ENCODE measurements at regions not wholly inside any gene's neighbourhood (a gene's known extent, or its start where the extent isn't known, plus 50 kb on each side); places are given as distances from the start of the nearest gene placed in this dataset.

DNA sequence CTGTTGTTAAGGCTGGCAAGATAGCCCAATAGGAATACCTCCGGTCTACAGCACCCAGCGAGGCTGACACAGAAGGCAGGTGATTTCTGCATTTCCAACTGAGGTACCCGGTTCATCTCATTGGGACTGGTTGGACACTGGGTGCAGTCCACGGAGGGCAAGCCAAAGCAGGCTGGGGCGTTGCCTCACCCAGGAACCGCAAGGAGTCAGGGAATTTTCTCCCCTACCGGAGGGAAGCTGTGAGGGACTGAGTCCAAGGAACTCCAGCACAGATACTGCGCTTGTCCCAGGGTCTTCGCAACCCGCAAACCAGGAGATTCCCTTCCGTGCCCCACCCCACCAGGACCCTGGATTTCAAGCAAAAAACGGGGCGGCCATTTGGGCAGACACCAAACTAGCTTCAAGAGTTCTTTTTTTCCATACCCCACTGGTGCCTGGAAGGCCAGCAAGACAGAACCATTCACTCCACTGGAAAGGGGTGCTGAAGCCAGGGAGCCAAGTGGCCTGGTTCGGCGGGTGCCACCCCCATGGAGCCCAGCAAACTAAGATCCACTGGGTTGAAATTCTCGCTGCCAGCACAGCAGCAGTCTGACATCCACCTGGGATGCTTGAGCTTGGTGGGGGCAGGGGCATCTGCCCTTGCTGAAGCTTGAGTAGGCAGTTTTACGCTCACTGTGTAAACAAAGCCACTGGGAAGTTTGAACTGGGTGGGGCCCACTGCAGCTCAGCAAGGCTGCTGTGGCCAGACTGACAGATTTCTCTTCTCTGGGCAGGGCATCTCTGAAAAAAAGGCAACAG lies 647.2 kb downstream of the BNC2 start:
- Histone ChIP-seq H3K9me3 (no peaks in the 10 kb centered on the region), H3K4me1 (no peaks in the 10 kb centered on the region), H3K36me3 (no peaks in the 10 kb centered on the region), H3K27ac (no peak overlapping the region), H3K4me3 (no peak overlapping the region), H3K27me3 (no peaks in the 10 kb centered on the region)
- DNase-seq = no peak
- intact Hi-C loops (cut with DNase I; ENCODE audit: low total_unique reads) = no loop called here
- TF ChIP-seq POLR2A (IDR thresholded peaks at IDR 0.05) (no peak), CTCF (IDR thresholded peaks at IDR 0.05) (no peak)

- intact Hi-C loops (cut with DNase I; ENCODE audit: low total_unique reads) = no loop called here
- H3K9me3 ChIP-seq = no peaks in the 10 kb centered on the region
- no peaks in the 10 kb centered on the region for H3K27me3 ChIP-seq
- TF ChIP-seq POLR2A (IDR thresholded peaks at IDR 0.05) (no peak), CTCF (IDR thresholded peaks at IDR 0.05) (no peak)
- no peaks in the 10 kb centered on the region for H3K36me3 ChIP-seq
- H3K4me3 ChIP-seq = no peak overlapping the region
- H3K27ac ChIP-seq = no peak overlapping the region
- no peak for DNase-seq
- H3K4me1 ChIP-seq = no peaks in the 10 kb centered on the region
Observed at GRCh38 chr9:16230731-16231130, 639.7 kb downstream of the BNC2 start.

DNA sequence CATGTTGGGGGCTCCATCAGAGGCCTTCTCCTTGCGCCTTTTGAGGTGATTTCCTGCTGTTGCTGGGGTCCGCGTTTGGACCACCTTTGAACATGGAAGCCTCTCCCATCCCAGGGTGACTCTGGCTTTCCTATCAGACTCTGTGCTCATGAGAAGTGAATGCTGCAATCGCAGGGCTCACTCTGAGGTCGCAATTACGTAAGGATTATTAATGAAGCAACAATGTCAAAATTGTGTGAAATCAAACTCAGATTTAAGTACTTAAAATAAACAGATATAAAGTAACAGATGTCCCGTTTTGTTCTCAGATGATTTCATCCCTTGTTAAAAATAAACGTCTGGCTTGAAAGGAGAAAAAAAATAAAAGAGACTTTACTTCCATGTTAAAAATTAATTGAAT lies 634.2 kb downstream of the BNC2 start:
- peak; percentile 53 to 73 for DNase-seq
- TF ChIP-seq CTCF (IDR thresholded peaks at IDR 0.05) (no peak), POLR2A (IDR thresholded peaks at IDR 0.05) (no peak)
- Histone ChIP-seq H3K36me3 (no peaks in the 10 kb centered on the region), H3K9me3 (no peaks in the 10 kb centered on the region), H3K4me1 (no peaks in the 10 kb centered on the region), H3K4me3 (no peak overlapping the region), H3K27ac (peak overlapping the region; percentile 78 to 82), H3K27me3 (no peaks in the 10 kb centered on the region)
- intact Hi-C loops (cut with DNase I; ENCODE audit: low total_unique reads) = no loop called here

DNA sequence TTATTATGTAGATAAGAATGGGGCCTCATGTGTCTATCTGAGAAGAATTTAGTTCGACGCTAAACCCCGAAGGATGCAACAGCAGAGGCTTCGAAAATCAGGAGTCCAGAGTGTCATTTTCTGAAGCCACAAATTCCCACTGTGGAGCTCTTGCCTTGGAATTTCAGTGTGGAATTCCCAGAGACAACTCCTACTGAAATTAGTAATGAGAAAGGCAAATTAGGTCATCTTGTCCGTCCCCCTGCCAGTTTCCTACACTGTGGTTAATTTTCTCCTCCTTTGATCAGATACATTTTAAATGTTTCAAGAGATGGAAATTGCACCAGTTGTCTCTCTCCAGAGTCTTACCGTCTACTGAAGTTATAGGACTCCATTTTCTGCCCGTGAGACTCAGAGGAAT lies 633.6 kb downstream of the BNC2 start:
- intact Hi-C loops (cut with DNase I; ENCODE audit: low total_unique reads) = no loop called here
- H3K27ac ChIP-seq = peak overlapping the region; percentile 78 to 82

More for the DNA sequence above, 633.6 kb downstream of the BNC2 start:
- no peak for DNase-seq
- Histone ChIP-seq H3K9me3 (no peaks in the 10 kb centered on the region), H3K4me3 (no peak overlapping the region), H3K4me1 (no peaks in the 10 kb centered on the region), H3K27me3 (no peaks in the 10 kb centered on the region), H3K36me3 (no peaks in the 10 kb centered on the region)
- TF ChIP-seq POLR2A (IDR thresholded peaks at IDR 0.05) (no peak), CTCF (IDR thresholded peaks at IDR 0.05) (no peak)
